SU-DHL-6 (cell line): ENCODE measurements at regions not wholly inside any gene's neighbourhood (a gene's known extent, or its start where the extent isn't known, plus 50 kb on each side); places are given as distances from the start of the nearest gene placed in this dataset.

Experiments used
- H2AFZ ChIP-seq: fragments of 200-600 bp; sonication (generic); 2 replicates; pipeline ENCODE4 v1.6.1; 2014; ENCODE audit warnings: low read depth, mild to moderate bottlenecking, moderate library complexity, mixed read lengths, antibody characterized with exemption, low read length; ENCODE audit not compliant: severe bottlenecking
- H3F3A ChIP-seq: fragments of 200-600 bp; shearing (Covaris generic); 2 replicates; pipeline ENCODE4 v1.6.0; 2016; ENCODE audit warnings: antibody characterized with exemption, mild to moderate bottlenecking; ENCODE audit not compliant: insufficient read depth
- H3K27ac ChIP-seq: fragments of 200-600 bp; sonication (generic); 2 replicates; pipeline ENCODE4 v1.5.1; 2016; ENCODE audit warnings: low read depth, mild to moderate bottlenecking, low read length, moderate library complexity, mixed read lengths
- H3K27me3 ChIP-seq: fragments of 200-600 bp; sonication (generic), shearing (Covaris generic); 2 replicates; pipeline ENCODE4 v1.6.0; 2014; ENCODE audit warnings: mild to moderate bottlenecking, low read length
- H3K36me3 ChIP-seq: fragments of 200-600 bp; sonication (generic); 2 replicates; pipeline ENCODE4 v1.6.1; 2014; ENCODE audit warnings: mild to moderate bottlenecking, low read length, mixed read lengths
- H3K4me2 ChIP-seq: fragments of 300-600, 200-600 bp; shearing (Covaris generic), sonication (generic); 2 replicates; pipeline ENCODE4 v1.6.0; 2014; ENCODE audit warnings: low read length, low read depth, mild to moderate bottlenecking; ENCODE audit not compliant: poor library complexity, severe bottlenecking
- H3K4me3 ChIP-seq: fragments of 200-600 bp; sonication (generic); 2 replicates; pipeline ENCODE4 v1.5.1; 2014; ENCODE audit warnings: antibody characterized with exemption, low read length, mild to moderate bottlenecking, mixed read lengths; ENCODE audit not compliant: insufficient read depth, poor library complexity, severe bottlenecking
- H3K79me2 ChIP-seq: fragments of 200-600 bp; sonication (generic); 2 replicates; pipeline ENCODE4 v1.6.1; 2014; ENCODE audit warnings: mild to moderate bottlenecking, low read length, moderate library complexity; ENCODE audit not compliant: insufficient read depth
- H3K9ac ChIP-seq: fragments of 200-600 bp; sonication (generic); 2 replicates; pipeline ENCODE4 v1.7.0; 2014; ENCODE audit warnings: mild to moderate bottlenecking, low read length
- H3K9me2 ChIP-seq: fragments of 200-600 bp; sonication (generic); replicated peaks from 2 replicates; pipeline ENCODE4 v1.6.1; 2014; ENCODE audit warnings: low read length; ENCODE audit not compliant: insufficient read depth
- H3K9me3 ChIP-seq: fragments of 200-600 bp; sonication (generic); 2 replicates; pipeline ENCODE4 v1.6.1; 2014; ENCODE audit warnings: low read length, mixed read lengths; ENCODE audit not compliant: insufficient read depth
- H4K20me1 ChIP-seq: fragments of 200-600 bp; sonication (generic); 2 replicates; pipeline ENCODE4 v1.6.1; 2014; ENCODE audit warnings: low read depth, mild to moderate bottlenecking, antibody characterized with exemption, low read length, moderate library complexity, mixed read lengths
- EZH2phosphoT487 ChIP-seq: fragments of 200-600 bp; sonication (generic), shearing (Covaris generic); conservative IDR thresholded peaks from 2 replicates; pipeline ENCODE4 v1.6.1; 2018; ENCODE audit warnings: mild to moderate bottlenecking, antibody characterized with exemption, low read length, moderate library complexity, mixed read lengths
- TF ChIP-seq, protein P1 (sequence below): fragments of 200-600 bp; sonication (generic); IDR thresholded peaks from one replicate; pipeline ENCODE4 v1.5.1; 2017; ENCODE audit warnings: antibody characterized with exemption, mild to moderate bottlenecking, low read length, moderate library complexity; ENCODE audit not compliant: insufficient read depth, poor library complexity, severe bottlenecking

DNA sequence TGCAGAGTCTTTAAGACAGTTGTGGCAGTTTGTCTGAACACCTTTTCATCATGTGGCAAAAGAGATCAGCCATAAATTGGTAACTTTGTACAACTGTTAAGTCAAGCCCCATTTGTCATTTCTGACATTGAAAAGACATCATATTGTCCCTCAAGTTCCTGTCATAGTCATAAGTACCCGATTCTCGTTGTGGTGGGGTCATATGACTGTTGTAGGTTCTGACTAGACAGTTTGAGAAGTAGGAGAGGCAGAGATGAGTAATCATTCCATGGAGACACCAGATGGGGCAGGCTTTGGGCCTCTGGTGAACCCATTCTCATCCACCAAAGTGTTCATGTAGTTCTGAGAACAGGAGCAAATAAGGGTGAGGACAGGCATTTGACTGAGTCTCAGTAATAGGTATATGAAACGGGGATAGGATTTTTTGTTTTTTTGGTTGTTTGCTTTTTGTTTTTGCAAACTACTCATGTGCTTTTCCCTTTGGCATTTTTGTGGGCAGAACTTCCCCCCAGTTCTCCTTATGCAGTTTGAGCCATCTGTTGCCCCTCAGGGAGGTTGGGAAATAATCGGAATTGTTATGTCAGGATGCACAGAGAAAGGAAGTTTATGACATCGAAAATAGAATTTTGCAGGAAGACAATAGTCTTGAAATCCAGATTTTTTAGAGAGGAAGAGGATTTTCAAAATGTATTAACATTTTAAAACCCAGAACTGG is 86.9 kb upstream of the KCNE2 start:
- no peak overlapping the region for H3K9ac ChIP-seq
- no peaks in the 10 kb centered on the region for H3K27me3 ChIP-seq

DNA sequence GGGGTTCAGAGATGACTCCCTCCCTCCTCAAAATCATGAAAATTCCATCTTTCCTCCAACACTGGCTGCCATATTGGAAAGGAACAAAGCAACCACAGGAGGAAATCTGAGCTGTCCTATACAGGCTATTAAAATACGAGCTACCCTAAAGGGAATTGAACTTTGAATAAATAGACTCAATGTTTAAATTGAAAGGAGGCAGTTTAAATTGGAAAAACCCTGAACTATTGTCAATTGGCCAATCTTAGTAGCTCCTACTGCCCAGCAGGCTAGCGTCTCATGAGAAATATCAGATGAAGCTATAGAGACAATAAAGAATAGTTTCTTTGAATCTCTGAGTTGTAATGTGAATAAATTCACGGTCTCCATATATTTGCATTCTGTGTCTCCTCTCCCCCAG is 85.4 kb upstream of the KCNE2 start:
- Histone ChIP-seq H3K79me2 (no peaks in the 10 kb centered on the region), H3K9me3 (no peaks in the 10 kb centered on the region), H4K20me1 (no peaks in the 10 kb centered on the region), H3K36me3 (no peaks in the 10 kb centered on the region), H3F3A (no peaks in the 10 kb centered on the region), H2AFZ (no peak overlapping the region), H3K9ac (no peak overlapping the region), H3K27me3 (no peaks in the 10 kb centered on the region), H3K4me2 (no peak overlapping the region), H3K27ac (no peak overlapping the region), H3K4me3 (no peak overlapping the region), H3K9me2 (no peaks in the 10 kb centered on the region)
- TF ChIP-seq, protein P1, sequence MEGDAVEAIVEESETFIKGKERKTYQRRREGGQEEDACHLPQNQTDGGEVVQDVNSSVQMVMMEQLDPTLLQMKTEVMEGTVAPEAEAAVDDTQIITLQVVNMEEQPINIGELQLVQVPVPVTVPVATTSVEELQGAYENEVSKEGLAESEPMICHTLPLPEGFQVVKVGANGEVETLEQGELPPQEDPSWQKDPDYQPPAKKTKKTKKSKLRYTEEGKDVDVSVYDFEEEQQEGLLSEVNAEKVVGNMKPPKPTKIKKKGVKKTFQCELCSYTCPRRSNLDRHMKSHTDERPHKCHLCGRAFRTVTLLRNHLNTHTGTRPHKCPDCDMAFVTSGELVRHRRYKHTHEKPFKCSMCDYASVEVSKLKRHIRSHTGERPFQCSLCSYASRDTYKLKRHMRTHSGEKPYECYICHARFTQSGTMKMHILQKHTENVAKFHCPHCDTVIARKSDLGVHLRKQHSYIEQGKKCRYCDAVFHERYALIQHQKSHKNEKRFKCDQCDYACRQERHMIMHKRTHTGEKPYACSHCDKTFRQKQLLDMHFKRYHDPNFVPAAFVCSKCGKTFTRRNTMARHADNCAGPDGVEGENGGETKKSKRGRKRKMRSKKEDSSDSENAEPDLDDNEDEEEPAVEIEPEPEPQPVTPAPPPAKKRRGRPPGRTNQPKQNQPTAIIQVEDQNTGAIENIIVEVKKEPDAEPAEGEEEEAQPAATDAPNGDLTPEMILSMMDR = no peak
- no peak for TF ChIP-seq EZH2phosphoT487

More for the DNA sequence above, 86.9 kb upstream of the KCNE2 start:
- H3K9me2 ChIP-seq = no peaks in the 10 kb centered on the region
- no peaks in the 10 kb centered on the region for H3K9me3 ChIP-seq
- no peak overlapping the region for H3K4me3 ChIP-seq
- no peaks in the 10 kb centered on the region for H3F3A ChIP-seq
- no peaks in the 10 kb centered on the region for H4K20me1 ChIP-seq
- H3K36me3 ChIP-seq = no peaks in the 10 kb centered on the region
- no peaks in the 10 kb centered on the region for H3K79me2 ChIP-seq
- H2AFZ ChIP-seq = no peak overlapping the region
- H3K27ac ChIP-seq = no peak overlapping the region
- H3K4me2 ChIP-seq = no peak overlapping the region
- TF ChIP-seq, protein P1 = no peak
- TF ChIP-seq EZH2phosphoT487 = no peak

DNA sequence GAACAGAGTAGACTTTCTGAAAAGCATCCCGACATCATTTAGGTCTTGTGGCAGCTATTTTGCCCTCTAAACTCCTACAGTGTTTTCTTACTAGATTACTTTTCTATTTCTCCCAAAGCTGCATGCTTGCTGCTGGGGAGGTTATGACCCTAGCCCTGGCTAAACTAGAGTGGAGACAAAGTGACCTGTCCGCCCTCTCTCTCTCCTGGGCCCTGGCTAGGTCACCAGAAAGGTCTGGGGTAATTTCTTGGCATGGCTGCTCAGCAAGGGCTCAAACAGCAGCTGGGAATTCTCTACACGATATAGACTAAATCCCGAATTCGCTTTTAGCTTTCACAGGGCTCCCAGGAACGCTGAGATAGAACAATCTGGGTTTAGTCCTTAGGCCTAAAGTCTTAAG is 84.5 kb upstream of the KCNE2 start:
- H3K79me2 ChIP-seq = no peaks in the 10 kb centered on the region
- no peak overlapping the region for H3K27ac ChIP-seq
- H2AFZ ChIP-seq = no peak overlapping the region
- no peak overlapping the region for H3K4me2 ChIP-seq
- H3K9me3 ChIP-seq = no peaks in the 10 kb centered on the region
- H3K27me3 ChIP-seq = no peaks in the 10 kb centered on the region
- no peak overlapping the region for H3K9ac ChIP-seq
- no peak for TF ChIP-seq EZH2phosphoT487
- no peaks in the 10 kb centered on the region for H3K9me2 ChIP-seq
- no peak overlapping the region for H3K4me3 ChIP-seq
- H3F3A ChIP-seq = no peaks in the 10 kb centered on the region
- no peaks in the 10 kb centered on the region for H3K36me3 ChIP-seq
- no peaks in the 10 kb centered on the region for H4K20me1 ChIP-seq

DNA sequence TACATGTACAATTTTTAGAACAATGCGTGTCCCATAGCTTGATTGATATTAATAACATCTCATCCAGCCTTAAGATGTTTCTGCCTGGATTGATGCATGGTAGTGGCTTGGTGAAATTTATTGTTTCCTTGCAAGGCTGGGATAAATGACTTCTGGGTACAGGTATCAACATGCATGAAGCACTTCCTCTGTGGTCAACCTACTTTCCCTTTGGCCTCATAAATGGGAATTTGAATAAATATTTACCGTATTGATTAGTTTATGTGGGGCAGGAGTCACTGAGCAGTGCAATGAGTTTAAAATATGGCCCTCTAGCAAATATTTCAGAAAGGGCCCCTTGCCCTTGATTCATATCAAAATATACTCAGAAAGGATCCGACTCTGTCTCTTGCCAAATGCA is 83.9 kb upstream of the KCNE2 start:
- Histone ChIP-seq H3F3A (no peaks in the 10 kb centered on the region), H3K9ac (no peak overlapping the region), H3K27me3 (no peaks in the 10 kb centered on the region), H3K9me2 (no peaks in the 10 kb centered on the region), H4K20me1 (no peaks in the 10 kb centered on the region), H3K36me3 (no peaks in the 10 kb centered on the region), H2AFZ (no peak overlapping the region), H3K79me2 (no peaks in the 10 kb centered on the region), H3K4me3 (no peak overlapping the region), H3K9me3 (no peaks in the 10 kb centered on the region), H3K4me2 (no peak overlapping the region), H3K27ac (no peak overlapping the region)
- no peak for TF ChIP-seq EZH2phosphoT487
- TF ChIP-seq, protein P1 = no peak
